HCT116 (cell line): ENCODE measurements at regions not wholly inside any gene's neighbourhood (a gene's known extent, or its start where the extent isn't known, plus 50 kb on each side); places are given as distances from the start of the nearest gene placed in this dataset.
"Not testable (repeated sequence)": the region's sequence is repeated elsewhere in the genome, so short reads cannot be mapped to it uniquely, and the experiment has no call there.

ENCODE experiments used
- ATAC-seq: fragments of 200-7000 bp; cut with Tn5 transposase; 2 replicates; pipeline ENCODE4 v1.9.1; 2020; ENCODE audit warnings: mild to moderate bottlenecking, moderate library complexity
- BruUV-seq: library from RNA; stranded (reverse); fragments of 400-500 nt; replicated peaks from 2 replicates; lab custom pipeline; 2021; lab: Mats Ljungman, UMichigan
- CTCF ChIA-PET: fragments of 300-600 bp; sonication (Branson Sonifier 250); formaldehyde crosslinking; loops from one replicate; lab custom pipeline; 2021; ENCODE audit warnings: antibody characterized with exemption; lab: Charles Lee
- POLR2A ChIA-PET: fragments of 300-600, 350-600 bp; sonication (Branson Sonifier 250); formaldehyde crosslinking; loops from one replicate; lab custom pipeline; 2021; ENCODE audit warnings: antibody characterized with exemption; lab: Charles Lee
- RAD21 ChIA-PET, 2 experiments: fragments of 300-600 bp; sonication (Branson Sonifier 250); formaldehyde crosslinking; loops; one replicate each; lab custom pipeline; 2023; ENCODE audit warnings: low total read pairs in 2 of 2; ENCODE audit not compliant: uncharacterized antibody in 2 of 2, unreplicated experiment in 2 of 2, low non-redundant PET in 1 of 2; lab: Charles Lee
- DNase-seq: peaks from one replicate; pipeline ENCODE4 v3.0.0-alpha.2; 2010; ENCODE audit warnings: low read depth, low spot score
- H2AFZ ChIP-seq: fragments of 200-600 bp; shearing (Covaris generic), sonication (generic); 2 replicates; pipeline ENCODE4 v1.6.1; 2017; ENCODE audit warnings: low read depth, mixed run types, mixed read lengths, antibody characterized with exemption, low read length; ENCODE audit not compliant: poor library complexity, severe bottlenecking
- H3K27ac ChIP-seq: 2 replicates; pipeline ENCODE4 v1.5.1; 2012; ENCODE audit warnings: low read depth, low read length
- H3K27me3 ChIP-seq: fragments of 200-600 bp; sonication (generic); 2 replicates; pipeline ENCODE4 v1.6.1; 2016; ENCODE audit warnings: mixed run types, low read length, mixed read lengths; ENCODE audit not compliant: insufficient read depth
- H3K36me3 ChIP-seq, 2 experiments: fragments of 200-500 bp in 1 of 2; fragments of 200-600 bp in 1 of 2; sonication (Bioruptor generic) in 1 of 2; sonication (generic) in 1 of 2; 2 replicates each; pipeline versions ENCODE4 v1.5.1 to v1.6.1; 2014 to 2016; ENCODE audit warnings: low read length in 2 of 2, inconsistent platforms in 1 of 2, mixed read lengths in 1 of 2, mixed run types in 1 of 2; ENCODE audit not compliant: insufficient read depth in 2 of 2, control insufficient read depth in 1 of 2
- H3K4me1 ChIP-seq, 2 experiments: fragments of 200-600 bp in 1 of 2; sonication (generic) in 1 of 2; 2 replicates each; pipeline versions ENCODE4 v1.5.1 to v1.6.1; 2012 to 2017; ENCODE audit warnings: low read length in 2 of 2, inconsistent platforms in 1 of 2, mild to moderate bottlenecking in 1 of 2, mixed read lengths in 1 of 2, mixed run types in 1 of 2, moderate library complexity in 1 of 2; ENCODE audit not compliant: insufficient read depth in 2 of 2, control insufficient read depth in 1 of 2
- H3K4me2 ChIP-seq: fragments of 200-600 bp; sonication (generic); 2 replicates; pipeline ENCODE4 v1.6.1; 2017; ENCODE audit warnings: mixed run types, low read length, mixed read lengths
- H3K4me3 ChIP-seq, 2 experiments: fragments of 200-600 bp in 1 of 2; sonication (generic) in 1 of 2; replicated peaks in 1 of 2; 2 replicates each; pipeline ENCODE4 v1.5.1; 2011 to 2016; ENCODE audit warnings: low read length in 2 of 2, control low read depth in 1 of 2, low read depth in 1 of 2, mild to moderate bottlenecking in 1 of 2, mixed read lengths in 1 of 2, mixed run types in 1 of 2
- H3K79me2 ChIP-seq: fragments of 200-600 bp; sonication (generic); 2 replicates; pipeline ENCODE4 v1.6.1; 2017; ENCODE audit warnings: mild to moderate bottlenecking, mixed run types, low read length, moderate library complexity, mixed read lengths; ENCODE audit not compliant: insufficient read depth
- H3K9ac ChIP-seq: fragments of 200-600 bp; sonication (generic); 2 replicates; pipeline ENCODE4 v1.6.1; 2016; ENCODE audit warnings: low read length, mixed read lengths
- H3K9me2 ChIP-seq: fragments of 200-600 bp; sonication (generic), shearing (Covaris generic); 2 replicates; pipeline ENCODE4 v1.6.1; 2017; ENCODE audit warnings: mixed run types, mild to moderate bottlenecking, moderate library complexity; ENCODE audit not compliant: insufficient read depth
- H3K9me3 ChIP-seq, 2 experiments: fragments of 200-500 bp in 1 of 2; fragments of 200-600 bp in 1 of 2; sonication (Bioruptor generic) in 1 of 2; sonication (generic) in 1 of 2; 2 replicates each; pipeline ENCODE4 v1.6.1; 2014 to 2017; ENCODE audit warnings: low read length in 2 of 2, mixed read lengths in 2 of 2, inconsistent platforms in 1 of 2, low read depth in 1 of 2, mild to moderate bottlenecking in 1 of 2, mixed run types in 1 of 2, moderate library complexity in 1 of 2; ENCODE audit not compliant: control insufficient read depth in 1 of 2, insufficient read depth in 1 of 2
- H4K20me1 ChIP-seq: fragments of 200-600 bp; sonication (generic), shearing (Covaris generic); 2 replicates; pipeline ENCODE4 v1.6.1; 2017; ENCODE audit warnings: mixed run types, mild to moderate bottlenecking, moderate library complexity; ENCODE audit not compliant: insufficient read depth
- CEBPB ChIP-seq: IDR thresholded peaks from 2 replicates; pipeline ENCODE4 v1.6.1; 2012; ENCODE audit warnings: low read depth
- EGR1 ChIP-seq: IDR thresholded peaks from 2 replicates; pipeline ENCODE4 v1.6.1; 2012; ENCODE audit warnings: low read depth
- ELF1 ChIP-seq: IDR thresholded peaks from 2 replicates; pipeline ENCODE4 v1.6.1; 2012; ENCODE audit warnings: low read depth, borderline replicate concordance
- EZH2 ChIP-seq: fragments of 200-600 bp; sonication (generic); IDR thresholded peaks from 2 replicates; pipeline ENCODE4 v1.6.1; 2017; ENCODE audit warnings: antibody characterized with exemption, mixed run types
- EZH2phosphoT487 ChIP-seq: fragments of 200-600 bp; IDR thresholded peaks from 2 replicates; pipeline ENCODE4 v1.6.1; 2018; ENCODE audit warnings: antibody characterized with exemption, borderline replicate concordance
- FOSL1 ChIP-seq: IDR thresholded peaks from 2 replicates; pipeline ENCODE4 v1.6.1; 2012; ENCODE audit warnings: low read depth
- JUND ChIP-seq: IDR thresholded peaks from 2 replicates; pipeline ENCODE4 v1.6.1; 2012
- MAX ChIP-seq: IDR thresholded peaks from 2 replicates; pipeline ENCODE4 v1.6.1; 2012
- POLR2A ChIP-seq: IDR thresholded peaks from 2 replicates; pipeline ENCODE4 v1.7.0; 2011; ENCODE audit warnings: borderline replicate concordance; ENCODE audit not compliant: insufficient read depth, insufficient read length; ENCODE audit errors: extremely low read depth
- POLR2AphosphoS5 ChIP-seq: IDR thresholded peaks from 2 replicates; pipeline ENCODE4 v1.6.1; 2011; ENCODE audit warnings: mild to moderate bottlenecking, low read depth, low read length, moderate library complexity
- RAD21 ChIP-seq: IDR thresholded peaks from 2 replicates; pipeline ENCODE4 v1.6.1; 2012; ENCODE audit warnings: low read depth, mild to moderate bottlenecking
- REST ChIP-seq: IDR thresholded peaks from 2 replicates; pipeline ENCODE4 v1.6.1; 2012; ENCODE audit warnings: low read depth
- SIN3A ChIP-seq: IDR thresholded peaks from 2 replicates; pipeline ENCODE4 v1.6.1; 2012; ENCODE audit warnings: low read depth
- SRF ChIP-seq: IDR thresholded peaks from 2 replicates; pipeline ENCODE4 v1.6.1; 2012; ENCODE audit warnings: low read depth
- YY1 ChIP-seq: IDR thresholded peaks from 2 replicates; pipeline ENCODE4 v1.6.1; 2011; ENCODE audit warnings: low read length, low read depth, moderate library complexity, mild to moderate bottlenecking; ENCODE audit not compliant: insufficient replicate concordance; ENCODE audit errors: extremely low read depth
- ZBTB33 ChIP-seq: IDR thresholded peaks from 2 replicates; pipeline ENCODE4 v1.6.1; 2011; ENCODE audit warnings: mild to moderate bottlenecking, low read length, moderate library complexity; ENCODE audit not compliant: insufficient replicate concordance; ENCODE audit errors: extremely low read depth
- ZNF274 ChIP-seq: fragments of 200-500 bp; sonication (Bioruptor generic); IDR thresholded peaks from 2 replicates; pipeline ENCODE4 v1.6.1; 2014; ENCODE audit warnings: mild to moderate bottlenecking, low read depth, low read length, inconsistent platforms
- intact Hi-C: fragments of 100-400 bp; cut with micrococcal nuclease; formaldehyde crosslinking; loops from 2 replicates; pipeline ENCODE4 v1.10.0; 2022

GRCh38 chr2:19098467-19099160 lies 259.8 kb downstream of the OSR1 start:
- ChIA-PET CTCF (no interaction called here), POLR2A (no interaction called here), RAD21 (no interaction called here)
- H3K4me1 ChIP-seq, result no peaks in the 10 kb centered on the region
- no peak overlapping the region for H3K4me3 ChIP-seq
- no peaks in the 10 kb centered on the region for H4K20me1 ChIP-seq
- intact Hi-C loops, result no loop called here
- DNase-seq (no peak), ATAC-seq (no peak)
- no peak overlapping the region for H3K4me2 ChIP-seq
- no peaks in the 10 kb centered on the region for H3K36me3 ChIP-seq
- H3K79me2 ChIP-seq, result no peaks in the 10 kb centered on the region
- H3K27ac ChIP-seq, result no peak overlapping the region
- H3K9me2 ChIP-seq, result no peaks in the 10 kb centered on the region
- BruUV-seq, result no TSS peak
- H2AFZ ChIP-seq, result no peak overlapping the region
- TF ChIP-seq POLR2A (no peak), SIN3A (no peak), CEBPB (no peak), POLR2AphosphoS5 (no peak), ELF1 (no peak), REST (no peak), YY1 (no peak), RAD21 (no peak), FOSL1 (no peak), SRF (no peak), EGR1 (no peak), ZNF274 (no peak), EZH2phosphoT487 (no peak), JUND (no peak), ZBTB33 (no peak), MAX (no peak), EZH2 (no peak)
- H3K9ac ChIP-seq, result no peak overlapping the region
- H3K9me3 ChIP-seq, result no peaks in the 10 kb centered on the region
- no peaks in the 10 kb centered on the region for H3K27me3 ChIP-seq

- H4K20me1 ChIP-seq, CTCF ChIA-PET, POLR2A ChIA-PET, H3K79me2 ChIP-seq, BruUV-seq, H3K9me3 ChIP-seq, H3K9ac ChIP-seq, RAD21 ChIA-PET, intact Hi-C loops, DNase-seq, H3K27me3 ChIP-seq, H3K4me3 ChIP-seq, H3K4me1 ChIP-seq, ATAC-seq, H3K36me3 ChIP-seq, H2AFZ ChIP-seq, H3K9me2 ChIP-seq, H3K27ac ChIP-seq: not testable (repeated sequence)
- peak overlapping the region; percentile 14; the same call in 1 of the 2 replicates for H3K4me2 ChIP-seq
These were observed 268.9 kb downstream of the OSR1 start for GRCh38 chr2:19089476-19089875.
